OCI-LY1 (cell line): ENCODE measurements at regions not wholly inside any gene's neighbourhood (a gene's known extent, or its start where the extent isn't known, plus 50 kb on each side); places are given as distances from the start of the nearest gene placed in this dataset.

Source experiments
- CTCF ChIP-seq: fragments of 200-600 bp; sonication (generic), shearing (Covaris generic); IDR thresholded peaks from 2 replicates; pipeline ENCODE4 v1.5.1; 2017; ENCODE audit warnings: mild to moderate bottlenecking, antibody characterized with exemption, low read length, moderate library complexity, mixed read lengths
- EZH2 ChIP-seq: fragments of 200-600 bp; sonication (generic), shearing (Covaris generic); IDR thresholded peaks from 2 replicates; pipeline ENCODE4 v1.8.0; 2017; ENCODE audit warnings: borderline replicate concordance, mixed run types, mild to moderate bottlenecking, antibody characterized with exemption, low read length, moderate library complexity, mixed read lengths

GRCh38 chr4:131113273-131113672 is 2017.3 kb downstream of the C4orf33 start:
- TF ChIP-seq CTCF (no peak), EZH2 (no peak)
